ENCODE measurements at regions not wholly inside any gene's neighbourhood (a gene's known extent, or its start where the extent isn't known, plus 50 kb on each side); places are given as distances from the start of the nearest gene placed in this dataset.

DNA sequence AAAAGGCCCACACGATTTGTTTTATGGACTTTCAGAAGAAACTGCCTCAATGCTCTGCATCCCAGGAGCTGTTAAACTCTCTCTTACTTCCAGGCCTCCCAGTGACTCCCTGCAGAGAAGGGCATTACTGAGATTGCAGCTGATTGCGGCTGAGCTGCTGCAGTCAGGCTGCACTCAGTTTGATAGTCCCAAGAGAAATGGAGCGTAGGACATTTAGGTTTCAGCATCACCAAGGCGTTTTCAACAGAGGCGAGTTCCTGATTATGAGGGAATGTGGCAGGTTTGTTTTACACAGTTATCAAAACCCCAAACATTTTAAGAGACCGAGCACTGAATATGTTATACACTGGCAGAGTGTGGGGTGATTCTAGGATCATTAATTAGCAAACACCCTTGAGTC lies 145.6 kb downstream of the TBX18 start:
- TF ChIP-seq, protein P1, sequence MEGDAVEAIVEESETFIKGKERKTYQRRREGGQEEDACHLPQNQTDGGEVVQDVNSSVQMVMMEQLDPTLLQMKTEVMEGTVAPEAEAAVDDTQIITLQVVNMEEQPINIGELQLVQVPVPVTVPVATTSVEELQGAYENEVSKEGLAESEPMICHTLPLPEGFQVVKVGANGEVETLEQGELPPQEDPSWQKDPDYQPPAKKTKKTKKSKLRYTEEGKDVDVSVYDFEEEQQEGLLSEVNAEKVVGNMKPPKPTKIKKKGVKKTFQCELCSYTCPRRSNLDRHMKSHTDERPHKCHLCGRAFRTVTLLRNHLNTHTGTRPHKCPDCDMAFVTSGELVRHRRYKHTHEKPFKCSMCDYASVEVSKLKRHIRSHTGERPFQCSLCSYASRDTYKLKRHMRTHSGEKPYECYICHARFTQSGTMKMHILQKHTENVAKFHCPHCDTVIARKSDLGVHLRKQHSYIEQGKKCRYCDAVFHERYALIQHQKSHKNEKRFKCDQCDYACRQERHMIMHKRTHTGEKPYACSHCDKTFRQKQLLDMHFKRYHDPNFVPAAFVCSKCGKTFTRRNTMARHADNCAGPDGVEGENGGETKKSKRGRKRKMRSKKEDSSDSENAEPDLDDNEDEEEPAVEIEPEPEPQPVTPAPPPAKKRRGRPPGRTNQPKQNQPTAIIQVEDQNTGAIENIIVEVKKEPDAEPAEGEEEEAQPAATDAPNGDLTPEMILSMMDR (IDR thresholded peaks at IDR 0.05) = no peak
- TF ChIP-seq POLR2A (IDR thresholded peaks at IDR 0.05) = no peak
